ENCODE measurements at regions not wholly inside any gene's neighbourhood (a gene's known extent, or its start where the extent isn't known, plus 50 kb on each side); places are given as distances from the start of the nearest gene placed in this dataset.

DNA sequence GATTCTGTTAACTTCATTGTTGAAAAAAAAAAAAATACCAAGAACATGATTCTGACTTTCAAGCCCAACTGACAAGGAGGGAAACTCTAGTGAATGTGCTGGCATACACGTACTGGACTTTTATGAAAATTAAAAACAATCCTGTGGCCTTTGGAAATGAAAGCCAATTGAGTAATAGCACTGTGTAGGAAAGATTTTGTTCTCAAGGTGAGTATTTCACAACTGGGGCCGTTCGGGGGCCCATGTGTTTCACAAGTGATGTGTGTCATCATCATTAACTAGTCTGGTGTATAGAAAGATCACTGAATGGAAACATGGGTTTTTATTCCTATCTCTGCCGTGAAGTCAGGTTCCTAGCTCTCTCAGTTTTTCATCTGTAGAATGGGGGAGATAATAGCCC lies 605.0 kb upstream of the CLINT1 start (continued):
- TF ChIP-seq ZNF674 (CRISPR knock-in tag; IDR thresholded peaks at IDR 0.05; ENCODE audit: low read depth) (no peak), ZNF407 (CRISPR knock-in tag; IDR thresholded peaks at IDR 0.05; ENCODE audit: not compliant biosample characterization) (no peak), ZNF713 (CRISPR knock-in tag; IDR thresholded peaks at IDR 0.05) (no peak), SETDB1 (CRISPR knock-in tag; IDR thresholded peaks at IDR 0.05; ENCODE audit: borderline replicate concordance) (no peak), SATB2 (CRISPR knock-in tag; IDR thresholded peaks at IDR 0.05) (no peak), SRSF1 (optimal IDR thresholded peaks at IDR 0.05; ENCODE audit: low read depth, low read length) (no peak), SNAPC2 (CRISPR knock-in tag; IDR thresholded peaks at IDR 0.05) (no peak), RARA (CRISPR knock-in tag; IDR thresholded peaks at IDR 0.05) (peak; percentile 70), GATAD2A (CRISPR knock-in tag; IDR thresholded peaks at IDR 0.05) (peak; percentile 90), ZNF17 (CRISPR knock-in tag; IDR thresholded peaks at IDR 0.05) (no peak), HDAC1 (CRISPR knock-in tag; IDR thresholded peaks at IDR 0.05) (no peak), MED8 (CRISPR knock-in tag; IDR thresholded peaks at IDR 0.05; ENCODE audit: insufficient replicate concordance) (no peak), ZNF512 (CRISPR knock-in tag; IDR thresholded peaks at IDR 0.05) (no peak), ZNF468 (CRISPR knock-in tag; IDR thresholded peaks at IDR 0.05) (no peak), ZNF720 (CRISPR knock-in tag; IDR thresholded peaks at IDR 0.05) (no peak), ZNF777 (CRISPR knock-in tag; IDR thresholded peaks at IDR 0.05) (no peak), NR1H2 (CRISPR knock-in tag; IDR thresholded peaks at IDR 0.05; ENCODE audit: borderline replicate concordance, low read depth) (no peak), ZNF678 (CRISPR knock-in tag; IDR thresholded peaks at IDR 0.05) (no peak)
- TF ChIP-seq, protein P1, sequence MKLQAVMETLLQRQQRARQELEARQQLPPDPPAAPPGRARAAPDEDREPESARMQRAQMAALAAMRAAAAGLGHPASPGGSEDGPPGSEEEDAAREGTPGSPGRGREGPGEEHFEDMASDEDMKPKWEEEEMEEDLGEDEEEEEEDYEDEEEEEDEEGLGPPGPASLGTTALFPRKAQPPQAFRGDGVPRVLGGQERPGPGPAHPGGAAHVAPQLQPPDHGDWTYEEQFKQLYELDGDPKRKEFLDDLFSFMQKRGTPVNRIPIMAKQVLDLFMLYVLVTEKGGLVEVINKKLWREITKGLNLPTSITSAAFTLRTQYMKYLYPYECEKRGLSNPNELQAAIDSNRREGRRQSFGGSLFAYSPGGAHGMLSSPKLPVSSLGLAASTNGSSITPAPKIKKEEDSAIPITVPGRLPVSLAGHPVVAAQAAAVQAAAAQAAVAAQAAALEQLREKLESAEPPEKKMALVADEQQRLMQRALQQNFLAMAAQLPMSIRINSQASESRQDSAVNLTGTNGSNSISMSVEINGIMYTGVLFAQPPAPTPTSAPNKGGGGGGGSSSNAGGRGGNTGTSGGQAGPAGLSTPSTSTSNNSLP (IDR thresholded peaks at IDR 0.05; ENCODE audit: low read depth, low read length), result peak; percentile 48; the same call in 1 of the 2 replicates
